ENCODE measurements at regions not wholly inside any gene's neighbourhood (a gene's known extent, or its start where the extent isn't known, plus 50 kb on each side); places are given as distances from the start of the nearest gene placed in this dataset.

DNA sequence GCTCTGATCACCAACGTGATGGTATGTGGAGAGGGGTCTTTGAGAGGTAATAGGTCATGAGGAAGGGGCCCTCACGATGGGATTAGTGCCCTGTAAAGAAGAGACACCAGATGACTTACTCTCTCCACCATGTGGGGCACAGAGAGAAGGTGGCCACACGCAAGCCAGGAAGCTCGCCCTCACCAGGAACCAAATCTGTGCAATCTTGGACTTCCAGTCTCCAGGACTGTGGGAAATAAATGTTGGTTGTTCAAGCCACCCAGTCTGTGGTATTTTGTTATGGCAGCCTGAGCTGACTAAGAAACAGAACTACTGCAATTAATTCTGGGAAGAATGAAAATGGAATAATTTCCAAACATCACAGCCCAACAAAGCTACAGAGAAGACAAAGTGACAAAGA, 117.5 kb downstream of the SNX19 start:
- H3K4me3 ChIP-seq (ENCODE audit: low read depth, low read length), result no peak overlapping the region
- no peak for DNase-seq (ENCODE audit: low read depth)
- no peak for TF ChIP-seq CTCF (IDR thresholded peaks at IDR 0.05; ENCODE audit: low read depth, low read length, missing control alignments)

DNA sequence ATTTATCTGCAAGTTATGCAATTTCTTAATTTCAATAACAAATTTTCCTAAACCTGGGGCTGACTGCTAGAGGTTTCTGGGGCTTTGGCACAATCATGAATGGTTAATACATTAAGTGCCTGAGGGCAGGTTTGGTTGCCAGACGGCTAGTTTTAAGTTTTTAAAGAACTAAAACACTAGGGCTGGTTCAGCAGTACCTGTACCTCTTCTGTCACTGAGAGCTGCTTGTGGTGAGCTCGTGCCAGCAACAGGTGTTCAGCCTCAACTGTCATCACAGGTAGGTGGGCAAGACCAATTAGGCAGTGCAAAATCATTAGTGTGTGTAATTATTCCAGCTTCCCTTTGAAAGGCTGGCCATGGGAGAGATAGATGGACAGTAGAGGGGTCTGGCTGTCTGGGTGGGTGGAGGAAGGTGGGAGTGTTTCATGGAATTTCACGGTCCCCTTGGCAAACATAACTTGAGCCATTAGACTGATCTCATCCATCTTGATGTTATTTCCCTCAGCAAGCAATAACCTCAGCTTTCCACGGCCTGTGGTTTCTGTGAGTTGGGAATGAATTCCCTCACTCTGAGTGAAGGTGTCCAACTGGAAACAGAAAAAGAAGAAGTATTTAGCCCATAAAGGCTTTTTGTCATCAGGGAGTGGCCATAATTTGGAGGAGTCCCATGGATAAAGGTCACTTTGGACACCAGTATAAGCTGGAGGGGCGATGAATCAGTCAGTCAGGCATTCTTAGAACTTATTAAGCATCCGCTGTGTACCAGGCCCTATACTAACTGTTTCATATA, 114.8 kb downstream of the SNX19 start:
- H3K4me3 ChIP-seq (ENCODE audit: low read depth, low read length), result no peak overlapping the region
- no peak for TF ChIP-seq CTCF (IDR thresholded peaks at IDR 0.05; ENCODE audit: low read depth, low read length, missing control alignments)
- DNase-seq (ENCODE audit: low read depth), result no peak

GRCh38 chr11:130802567-130802966, 113.7 kb downstream of the SNX19 start:
- DNase-seq (ENCODE audit: low read depth), result no peak
- H3K4me3 ChIP-seq (ENCODE audit: low read depth, low read length), result no peak overlapping the region
- TF ChIP-seq CTCF (IDR thresholded peaks at IDR 0.05; ENCODE audit: low read depth, low read length, missing control alignments), result no peak

DNA sequence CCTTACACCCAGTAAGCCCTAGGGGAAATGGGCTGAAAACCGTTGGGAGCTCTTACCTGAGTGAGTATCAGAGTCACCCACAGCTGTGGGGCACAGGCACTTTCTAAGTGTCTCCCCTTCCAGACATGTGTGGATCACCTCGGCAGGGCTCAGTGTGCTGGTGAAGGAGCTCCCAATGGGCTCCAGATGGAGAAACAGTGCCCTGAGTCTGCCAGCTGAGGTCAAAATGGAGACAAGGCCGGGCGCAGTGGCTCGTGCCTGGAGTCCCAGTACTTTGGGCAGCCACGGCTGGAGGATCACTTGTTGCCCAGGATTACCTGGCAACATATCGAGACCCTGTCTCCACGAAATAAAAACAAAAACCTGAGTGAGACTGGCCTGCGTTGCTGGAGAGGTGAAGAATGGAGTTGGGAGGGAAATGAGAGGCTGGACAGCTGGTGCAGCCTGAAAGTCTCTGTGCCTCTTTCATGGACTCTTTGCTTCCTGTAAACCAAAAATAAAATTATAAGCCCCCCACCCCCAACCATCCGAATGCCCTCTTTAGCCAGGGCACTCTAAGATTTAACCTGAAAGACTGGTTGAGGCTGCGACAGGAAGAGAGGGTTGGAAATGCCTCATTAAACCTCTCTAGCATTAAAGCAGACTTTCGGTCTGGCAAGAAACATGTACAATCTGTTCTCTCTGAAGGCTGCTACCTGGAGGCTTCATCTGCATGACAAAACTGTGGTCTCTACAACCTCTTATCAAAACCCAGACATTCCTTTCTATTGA, 111.8 kb downstream of the SNX19 start:
- TF ChIP-seq CTCF (IDR thresholded peaks at IDR 0.05; ENCODE audit: low read depth, low read length, missing control alignments), result no peak
- no peak for DNase-seq (ENCODE audit: low read depth)
- H3K4me3 ChIP-seq (ENCODE audit: low read depth, low read length), result no peak overlapping the region

DNA sequence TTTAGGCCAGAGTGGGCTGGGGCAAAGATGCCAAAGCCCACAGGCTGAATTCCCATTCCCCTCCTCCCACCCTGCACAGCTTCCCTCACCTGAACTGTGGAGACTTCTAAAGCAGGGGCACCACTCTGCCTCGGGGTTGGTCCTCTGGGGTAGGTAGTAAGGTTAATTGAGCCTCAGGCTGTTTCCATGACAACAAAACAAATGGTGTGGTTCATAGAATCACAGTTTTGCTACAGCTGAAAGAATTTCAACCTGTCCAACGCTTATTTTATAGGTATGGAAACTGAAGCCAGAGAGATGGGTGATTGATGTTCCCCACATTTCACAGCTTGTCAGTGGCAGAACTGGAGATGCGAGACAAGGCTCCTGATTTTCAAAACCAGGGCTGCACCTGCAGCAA, 109.5 kb downstream of the SNX19 start:
- no peak for TF ChIP-seq CTCF (IDR thresholded peaks at IDR 0.05; ENCODE audit: low read depth, low read length, missing control alignments)
- no peak for DNase-seq (ENCODE audit: low read depth)
- H3K4me3 ChIP-seq (ENCODE audit: low read depth, low read length), result no peak overlapping the region

- H3K4me3 ChIP-seq (ENCODE audit: low read depth, low read length), result no peak overlapping the region
- TF ChIP-seq CTCF (IDR thresholded peaks at IDR 0.05; ENCODE audit: low read depth, low read length, missing control alignments), result no peak
- DNase-seq (ENCODE audit: low read depth), result no peak
These were observed 107.7 kb downstream of the SNX19 start for GRCh38 chr11:130808541-130808940.

Measured in GM12864 (cell line).